HG02610 (cell line): ENCODE measurements at regions not wholly inside any gene's neighbourhood (a gene's known extent, or its start where the extent isn't known, plus 50 kb on each side); places are given as distances from the start of the nearest gene placed in this dataset.
"Not testable (repeated sequence)": the region's sequence is repeated elsewhere in the genome, so short reads cannot be mapped to it uniquely, and the experiment has no call there.

Source experiments
- ATAC-seq: cut with Tn5 transposase; IDR thresholded peaks from one replicate; pipeline ENCODE4 v1.9.1; 2021; ENCODE audit warnings: mild to moderate bottlenecking, moderate library complexity; ENCODE audit not compliant: unreplicated experiment

GRCh38 chr2:236819275-236820002, 249.8 kb downstream of the ACKR3 start:
- no peak for ATAC-seq

GRCh38 chr2:236820763-236821344, 251.2 kb downstream of the ACKR3 start:
- no peak for ATAC-seq

GRCh38 chr2:236823041-236823629, 253.5 kb downstream of the ACKR3 start:
- no peak for ATAC-seq

- no peak for ATAC-seq
These were observed 254.3 kb downstream of the ACKR3 start for GRCh38 chr2:236823963-236824362.

- ATAC-seq: no peak
These were observed 255.2 kb downstream of the ACKR3 start for GRCh38 chr2:236824836-236825235.

- no peak for ATAC-seq
These were observed 256.4 kb downstream of the ACKR3 start for GRCh38 chr2:236825989-236826510.

GRCh38 chr2:236826606-236827156, 257.1 kb downstream of the ACKR3 start:
- ATAC-seq: no peak

GRCh38 chr2:236827997-236828396, 257.7 kb upstream of the COPS8 start:
- no peak for ATAC-seq

GRCh38 chr2:236828820-236829219, 256.9 kb upstream of the COPS8 start:
- ATAC-seq: no peak

GRCh38 chr2:236830926-236831325, 254.8 kb upstream of the COPS8 start:
- no peak for ATAC-seq

- ATAC-seq: no peak
These were observed 254.0 kb upstream of the COPS8 start for GRCh38 chr2:236831698-236832097.

GRCh38 chr2:236833501-236834073, 252.1 kb upstream of the COPS8 start:
- ATAC-seq: no peak

GRCh38 chr2:236834284-236834683, 251.4 kb upstream of the COPS8 start:
- no peak for ATAC-seq

GRCh38 chr2:236835307-236836024, 250.2 kb upstream of the COPS8 start:
- no peak for ATAC-seq

GRCh38 chr2:236836028-236836427, 249.7 kb upstream of the COPS8 start:
- ATAC-seq: not testable (repeated sequence)

- no peak for ATAC-seq
These were observed 245.5 kb upstream of the COPS8 start for GRCh38 chr2:236840215-236840614.

- no peak for ATAC-seq
These were observed 244.8 kb upstream of the COPS8 start for GRCh38 chr2:236840857-236841256.

GRCh38 chr2:236841389-236841788, 244.3 kb upstream of the COPS8 start:
- no peak for ATAC-seq

GRCh38 chr2:236843161-236843968, 242.3 kb upstream of the COPS8 start:
- no peak for ATAC-seq

- ATAC-seq: no peak
These were observed 241.0 kb upstream of the COPS8 start for GRCh38 chr2:236844711-236845110.
